Stimulated activated naive B cell treated with anti-CD40 and anti-IgM and Interleukin-4, amounts not matched to agents 10 μg/mL and 1 μg/mL and 100 μg/mL, for 72 hours (primary cell): ENCODE measurements at regions not wholly inside any gene's neighbourhood (a gene's known extent, or its start where the extent isn't known, plus 50 kb on each side); places are given as distances from the start of the nearest gene placed in this dataset.

Experiments
- ATAC-seq, 2 donors: fragments of 150-1000 bp; cut with Tn5 transposase; replicated peaks; 2 replicates each; pipeline ENCODE4 v1.10.0; 2021; ENCODE audit warnings: moderate library complexity in 1 of 2
- DNase-seq: peaks from one replicate; pipeline ENCODE4 v3.0.0; 2021
- H3K27ac Mint-ChIP-seq: one replicate; pipeline ENCODE4 v1.8.0; 2022; ENCODE audit warnings: mild to moderate bottlenecking, mixed read lengths
- H3K27me3 Mint-ChIP-seq, 2 donors: one replicate each; pipeline ENCODE4 v1.8.0; 2022; ENCODE audit warnings: mixed read lengths in 2 of 2
- H3K36me3 Mint-ChIP-seq, 2 donors: one replicate each; pipeline ENCODE4 v1.8.0; 2022; ENCODE audit warnings: mixed read lengths in 2 of 2, mild to moderate bottlenecking in 1 of 2
- H3K4me1 Mint-ChIP-seq, 2 donors: one replicate each; pipeline ENCODE4 v1.8.0; 2022; ENCODE audit warnings: mixed read lengths in 2 of 2, mild to moderate bottlenecking in 1 of 2
- H3K4me3 Mint-ChIP-seq, 2 donors: one replicate each; pipeline ENCODE4 v1.8.0; 2022; ENCODE audit warnings: mild to moderate bottlenecking in 2 of 2, mixed read lengths in 2 of 2, moderate library complexity in 1 of 2
- H3K9me3 Mint-ChIP-seq, 2 donors: one replicate each; pipeline ENCODE4 v1.8.0; 2022; ENCODE audit warnings: mixed read lengths in 2 of 2, mild to moderate bottlenecking in 1 of 2

DNA sequence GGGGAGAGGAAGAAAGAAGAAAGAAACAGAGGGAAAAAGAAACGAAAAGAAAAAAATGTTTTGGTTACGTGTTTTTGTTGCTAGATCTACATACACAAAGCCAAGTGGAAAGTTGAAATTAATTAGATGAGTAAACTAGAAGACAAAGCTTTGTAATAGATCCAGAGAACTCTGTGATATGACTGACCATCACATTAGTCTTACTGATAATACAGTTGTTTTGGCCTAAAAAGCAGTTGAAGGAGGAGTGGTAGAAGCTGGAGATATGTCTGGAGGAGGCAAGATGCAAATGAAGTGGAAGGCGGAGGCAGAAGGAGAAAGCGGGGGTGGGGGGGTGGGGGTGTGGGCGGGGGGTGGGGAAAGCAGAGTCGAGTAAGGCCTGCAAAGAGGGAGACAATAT is 500.1 kb upstream of the ID4 start:
- no peak for ATAC-seq
- H3K36me3 Mint-ChIP-seq = no peaks in the 10 kb centered on the region
- H3K27me3 Mint-ChIP-seq = no peaks in the 10 kb centered on the region
- no peak overlapping the region for H3K4me3 Mint-ChIP-seq
- no peak overlapping the region for H3K27ac Mint-ChIP-seq
- no peaks in the 10 kb centered on the region for H3K4me1 Mint-ChIP-seq
- H3K9me3 Mint-ChIP-seq = peaks cover 4 to 6% of the 10 kb centered on the region in 2 donors
- DNase-seq = no peak

DNA sequence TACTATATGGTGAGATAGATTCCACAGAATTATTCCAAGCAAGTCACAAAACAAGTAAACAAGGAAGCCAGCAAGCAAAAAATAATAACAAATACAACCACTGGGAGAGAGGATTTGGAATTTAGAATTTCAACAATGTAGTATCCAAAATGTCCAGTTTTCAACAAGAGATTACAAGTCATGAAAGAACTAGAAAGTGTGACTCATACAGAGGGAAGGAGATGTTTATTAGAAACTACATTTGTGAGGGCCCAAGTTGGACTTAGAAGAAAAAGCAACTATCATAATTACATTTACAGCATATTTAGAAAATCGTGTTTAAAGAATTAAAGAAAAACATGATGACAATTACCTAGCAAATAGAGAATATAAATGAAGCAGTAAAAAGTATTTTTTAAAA is 494.6 kb upstream of the ID4 start:
- DNase-seq = no peak
- H3K27ac Mint-ChIP-seq = no peak overlapping the region
- H3K27me3 Mint-ChIP-seq = no peaks in the 10 kb centered on the region
- ATAC-seq = no peak
- H3K4me1 Mint-ChIP-seq = no peaks in the 10 kb centered on the region
- H3K9me3 Mint-ChIP-seq = peaks cover 6 to 9% of the 10 kb centered on the region in 2 donors
- H3K4me3 Mint-ChIP-seq = no peak overlapping the region
- H3K36me3 Mint-ChIP-seq = no peaks in the 10 kb centered on the region

- Mint-ChIP-seq H3K27me3 (no peaks in the 10 kb centered on the region), H3K9me3 (peaks cover 4 to 12% of the 10 kb centered on the region in 2 donors), H3K36me3 (no peaks in the 10 kb centered on the region), H3K4me3 (no peak overlapping the region), H3K27ac (no peak overlapping the region), H3K4me1 (no peaks in the 10 kb centered on the region)
- ATAC-seq = no peak
- no peak for DNase-seq
These were observed 487.7 kb upstream of the ID4 start for GRCh38 chr6:19349429-19349828.

DNA sequence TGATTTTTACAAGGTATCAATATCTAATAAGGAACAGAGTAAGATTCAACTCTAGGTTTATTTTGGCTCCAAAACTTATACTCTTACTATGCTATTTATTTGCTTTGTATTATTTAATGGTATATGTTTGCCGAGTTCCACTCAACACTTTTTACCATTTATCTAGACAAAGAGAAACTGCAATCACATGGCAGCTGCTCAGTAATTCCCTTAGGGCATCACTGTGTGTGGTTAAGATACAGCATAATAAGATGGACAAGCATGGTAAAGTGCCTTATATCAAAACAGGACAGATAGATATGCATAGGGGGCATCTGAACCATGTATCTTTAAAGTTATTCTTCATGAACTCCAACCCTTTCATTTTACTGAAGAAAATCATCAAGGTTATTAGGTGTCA is 483.0 kb upstream of the ID4 start:
- Mint-ChIP-seq H3K4me3 (no peak overlapping the region), H3K4me1 (no peaks in the 10 kb centered on the region), H3K36me3 (no peaks in the 10 kb centered on the region), H3K9me3 (peaks cover 4 to 12% of the 10 kb centered on the region in 2 donors), H3K27ac (no peak overlapping the region), H3K27me3 (no peaks in the 10 kb centered on the region)
- DNase-seq = no peak
- ATAC-seq = no peak

- DNase-seq (no peak), ATAC-seq (no peak)
- H3K27ac Mint-ChIP-seq = no peak overlapping the region
- no peaks in the 10 kb centered on the region for H3K36me3 Mint-ChIP-seq
- H3K9me3 Mint-ChIP-seq = peaks cover 0 to 4% of the 10 kb centered on the region in 2 donors
- H3K4me3 Mint-ChIP-seq = no peak overlapping the region
- no peaks in the 10 kb centered on the region for H3K4me1 Mint-ChIP-seq
- no peaks in the 10 kb centered on the region for H3K27me3 Mint-ChIP-seq
These were observed 480.5 kb upstream of the ID4 start for GRCh38 chr6:19356692-19357091.

DNA sequence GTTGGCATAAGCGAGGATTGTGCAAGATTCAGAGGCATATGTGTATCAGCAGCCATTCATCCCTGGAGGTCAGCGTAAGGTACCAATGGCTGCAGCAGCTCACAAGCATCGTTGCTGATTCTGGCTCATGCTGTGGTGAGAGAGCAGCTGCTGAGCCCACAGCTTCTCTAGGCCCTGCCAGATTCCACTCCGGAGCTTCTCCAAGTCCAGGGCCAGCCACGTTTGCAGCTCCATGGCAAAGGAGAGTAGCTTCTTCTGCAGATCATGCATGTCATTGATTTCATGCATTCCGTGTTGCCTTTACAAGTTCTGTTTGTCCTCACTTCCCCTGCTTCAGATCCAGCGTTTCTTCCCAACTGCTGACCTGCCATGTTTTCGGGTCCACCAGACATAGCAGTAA is 474.8 kb upstream of the ID4 start:
- DNase-seq (no peak), ATAC-seq (no peak)
- H3K4me3 Mint-ChIP-seq = no peak overlapping the region
- H3K27me3 Mint-ChIP-seq = no peaks in the 10 kb centered on the region
- no peaks in the 10 kb centered on the region for H3K4me1 Mint-ChIP-seq
- no peak overlapping the region for H3K27ac Mint-ChIP-seq
- peaks cover 5 to 7% of the 10 kb centered on the region in 2 donors for H3K9me3 Mint-ChIP-seq
- no peaks in the 10 kb centered on the region for H3K36me3 Mint-ChIP-seq

DNA sequence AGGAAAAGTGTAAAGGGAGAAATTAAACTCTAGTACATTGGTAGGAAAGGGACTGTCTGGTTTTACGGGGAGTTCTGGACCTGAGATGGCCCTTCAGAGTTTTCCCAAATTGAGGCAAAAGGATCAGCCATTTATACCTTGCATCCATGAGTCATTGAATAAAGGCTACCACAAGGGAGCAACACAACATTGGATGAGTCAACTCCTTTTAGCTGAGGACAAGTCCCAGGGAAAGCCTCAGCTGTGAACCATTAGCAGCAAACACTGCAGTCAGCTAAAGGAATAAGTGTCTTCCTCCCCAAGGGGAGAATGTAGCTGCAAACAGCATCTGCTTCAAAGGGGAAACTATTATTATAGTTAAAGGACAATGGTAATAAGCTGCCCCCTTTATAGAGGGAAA is 468.7 kb upstream of the ID4 start:
- DNase-seq (no peak), ATAC-seq (no peak)
- no peaks in the 10 kb centered on the region for H3K27me3 Mint-ChIP-seq
- no peak overlapping the region for H3K4me3 Mint-ChIP-seq
- H3K9me3 Mint-ChIP-seq = peaks cover 9% of the 10 kb centered on the region in 2 donors
- no peaks in the 10 kb centered on the region for H3K4me1 Mint-ChIP-seq
- no peak overlapping the region for H3K27ac Mint-ChIP-seq
- no peaks in the 10 kb centered on the region for H3K36me3 Mint-ChIP-seq

GRCh38 chr6:19369785-19370184 is 467.4 kb upstream of the ID4 start:
- H3K27me3 Mint-ChIP-seq = no peaks in the 10 kb centered on the region
- peaks cover 9% of the 10 kb centered on the region in 2 donors for H3K9me3 Mint-ChIP-seq
- no peaks in the 10 kb centered on the region for H3K36me3 Mint-ChIP-seq
- no peak overlapping the region for H3K27ac Mint-ChIP-seq
- no peaks in the 10 kb centered on the region for H3K4me1 Mint-ChIP-seq
- H3K4me3 Mint-ChIP-seq = no peak overlapping the region
- no peak for ATAC-seq
- DNase-seq = no peak

GRCh38 chr6:19370831-19371230 is 466.3 kb upstream of the ID4 start:
- DNase-seq (no peak), ATAC-seq (no peak)
- Mint-ChIP-seq H3K27ac (no peak overlapping the region), H3K9me3 (peaks cover 10 to 12% of the 10 kb centered on the region in 2 donors), H3K4me3 (no peak overlapping the region), H3K4me1 (no peaks in the 10 kb centered on the region), H3K27me3 (no peaks in the 10 kb centered on the region), H3K36me3 (no peaks in the 10 kb centered on the region)

- H3K4me1 Mint-ChIP-seq = no peaks in the 10 kb centered on the region
- no peak overlapping the region for H3K4me3 Mint-ChIP-seq
- H3K36me3 Mint-ChIP-seq = no peaks in the 10 kb centered on the region
- no peak overlapping the region for H3K27ac Mint-ChIP-seq
- DNase-seq (no peak), ATAC-seq (no peak)
- peaks cover 8 to 9% of the 10 kb centered on the region in 2 donors for H3K9me3 Mint-ChIP-seq
- H3K27me3 Mint-ChIP-seq = no peaks in the 10 kb centered on the region
These were observed 461.6 kb upstream of the ID4 start for GRCh38 chr6:19375613-19376012.

- DNase-seq = no peak
- ATAC-seq = no peak
- no peak overlapping the region for H3K4me3 Mint-ChIP-seq
- no peak overlapping the region for H3K27ac Mint-ChIP-seq
- peaks cover 2 to 3% of the 10 kb centered on the region in 2 donors for H3K9me3 Mint-ChIP-seq
- H3K36me3 Mint-ChIP-seq = no peaks in the 10 kb centered on the region
- no peaks in the 10 kb centered on the region for H3K4me1 Mint-ChIP-seq
- H3K27me3 Mint-ChIP-seq = no peaks in the 10 kb centered on the region
These were observed 459.4 kb upstream of the ID4 start for GRCh38 chr6:19377722-19378121.

GRCh38 chr6:19380293-19380692 is 456.9 kb upstream of the ID4 start:
- Mint-ChIP-seq H3K9me3 (peaks cover 3 to 9% of the 10 kb centered on the region in 2 donors), H3K36me3 (no peaks in the 10 kb centered on the region), H3K4me3 (no peak overlapping the region), H3K4me1 (no peaks in the 10 kb centered on the region), H3K27ac (no peak overlapping the region), H3K27me3 (no peaks in the 10 kb centered on the region)
- DNase-seq = no peak
- ATAC-seq = no peak

DNA sequence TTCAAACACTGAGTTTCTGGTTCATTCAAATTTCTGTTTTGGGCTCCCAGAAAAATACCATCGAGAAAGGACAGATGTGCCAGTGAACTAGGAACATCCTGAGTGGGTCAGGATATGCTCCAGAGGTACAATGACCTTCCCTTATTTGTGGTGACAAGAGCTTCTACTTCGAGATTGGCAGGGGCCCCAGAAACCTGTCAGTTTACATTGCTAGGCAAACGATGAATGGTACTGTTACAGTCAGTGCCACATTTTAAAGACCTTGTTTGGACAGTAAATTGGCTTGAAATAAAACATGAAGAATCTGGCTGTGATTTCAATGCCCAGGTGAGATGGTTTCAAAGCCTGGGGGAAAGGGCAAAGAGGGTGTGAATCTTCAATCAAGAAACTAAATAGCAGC is 454.5 kb upstream of the ID4 start:
- DNase-seq (no peak), ATAC-seq (no peak)
- Mint-ChIP-seq H3K4me1 (no peaks in the 10 kb centered on the region), H3K27ac (no peak overlapping the region), H3K4me3 (no peak overlapping the region), H3K9me3 (peaks cover 2 to 6% of the 10 kb centered on the region in 2 donors), H3K27me3 (no peaks in the 10 kb centered on the region), H3K36me3 (no peaks in the 10 kb centered on the region)

- H3K4me1 Mint-ChIP-seq = no peaks in the 10 kb centered on the region
- DNase-seq (no peak), ATAC-seq (no peak)
- H3K36me3 Mint-ChIP-seq = no peaks in the 10 kb centered on the region
- H3K27ac Mint-ChIP-seq = no peak overlapping the region
- H3K27me3 Mint-ChIP-seq = no peaks in the 10 kb centered on the region
- H3K9me3 Mint-ChIP-seq = peaks cover 4 to 8% of the 10 kb centered on the region in 2 donors
- no peak overlapping the region for H3K4me3 Mint-ChIP-seq
These were observed 445.2 kb upstream of the ID4 start for GRCh38 chr6:19391926-19392325.

DNA sequence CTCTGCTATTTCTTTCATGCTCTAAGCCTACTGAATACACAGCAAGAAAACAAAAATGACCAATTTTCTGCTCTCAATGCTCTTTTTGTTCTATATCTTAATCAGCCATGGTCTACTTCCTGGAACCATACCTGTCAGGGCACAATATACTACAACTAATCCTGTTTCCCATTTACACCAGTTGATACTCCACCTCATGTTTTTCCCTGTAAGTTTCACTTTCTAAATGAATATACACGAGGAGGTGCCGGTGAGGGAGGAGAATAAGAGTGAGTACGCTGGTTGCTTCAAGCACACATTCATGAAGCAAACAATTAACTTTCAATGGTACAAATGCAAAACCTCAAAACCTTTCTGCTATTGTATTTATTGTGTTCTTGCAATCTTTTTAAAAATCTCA is 443.1 kb upstream of the ID4 start:
- Mint-ChIP-seq H3K27ac (no peak overlapping the region), H3K36me3 (no peaks in the 10 kb centered on the region), H3K27me3 (no peaks in the 10 kb centered on the region), H3K9me3 (peaks cover 4 to 10% of the 10 kb centered on the region in 2 donors), H3K4me3 (no peak overlapping the region), H3K4me1 (no peaks in the 10 kb centered on the region)
- DNase-seq (no peak), ATAC-seq (no peak)

DNA sequence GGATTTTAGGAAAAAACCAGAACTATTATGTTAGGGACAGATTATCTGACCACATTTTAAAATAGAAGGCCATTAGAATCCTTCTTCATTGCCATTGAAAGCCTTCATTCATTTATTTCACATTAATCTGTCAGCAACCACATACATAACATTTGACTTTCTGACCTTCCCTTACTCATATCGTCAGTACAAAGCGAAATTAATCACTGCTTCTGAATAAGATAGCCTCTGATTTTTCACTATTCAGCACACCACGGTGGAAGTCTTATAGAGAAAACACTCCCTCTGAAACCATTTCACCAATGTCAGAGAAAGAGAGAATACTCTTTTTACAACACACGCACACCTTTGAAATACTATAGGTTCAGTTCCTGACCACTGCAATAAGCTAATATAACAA is 442.5 kb upstream of the ID4 start:
- H3K9me3 Mint-ChIP-seq = peaks cover 4 to 10% of the 10 kb centered on the region in 2 donors
- no peak for DNase-seq
- no peak overlapping the region for H3K27ac Mint-ChIP-seq
- no peaks in the 10 kb centered on the region for H3K27me3 Mint-ChIP-seq
- H3K4me3 Mint-ChIP-seq = no peak overlapping the region
- no peaks in the 10 kb centered on the region for H3K36me3 Mint-ChIP-seq
- no peaks in the 10 kb centered on the region for H3K4me1 Mint-ChIP-seq
- no peak for ATAC-seq
